ENCODE measurements at regions not wholly inside any gene's neighbourhood (a gene's known extent, or its start where the extent isn't known, plus 50 kb on each side); places are given as distances from the start of the nearest gene placed in this dataset.

DNA sequence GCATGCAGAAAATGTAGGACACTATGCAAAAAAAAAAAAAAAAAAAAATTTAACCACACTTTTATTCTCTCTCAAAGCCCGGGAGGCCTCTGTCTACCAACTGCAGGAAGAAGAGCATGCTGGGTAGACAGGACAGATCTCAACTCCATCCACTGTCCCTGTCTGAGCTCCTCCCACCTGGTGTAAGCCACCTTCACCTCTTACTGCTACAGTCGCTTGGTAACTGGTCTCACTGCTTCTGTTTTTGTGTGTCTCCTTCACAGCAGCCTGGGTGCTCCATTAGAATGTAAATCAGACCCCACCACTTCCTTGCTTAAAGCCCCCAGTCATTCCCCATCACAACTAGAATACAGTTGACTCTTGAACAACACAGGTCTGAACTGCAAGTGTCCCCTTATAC is 115.1 kb upstream of the PROK2 start:
- H3K4me3 Mint-ChIP-seq (ENCODE audit: unreplicated experiment), result no peak overlapping the region
- TF ChIP-seq, protein P1, sequence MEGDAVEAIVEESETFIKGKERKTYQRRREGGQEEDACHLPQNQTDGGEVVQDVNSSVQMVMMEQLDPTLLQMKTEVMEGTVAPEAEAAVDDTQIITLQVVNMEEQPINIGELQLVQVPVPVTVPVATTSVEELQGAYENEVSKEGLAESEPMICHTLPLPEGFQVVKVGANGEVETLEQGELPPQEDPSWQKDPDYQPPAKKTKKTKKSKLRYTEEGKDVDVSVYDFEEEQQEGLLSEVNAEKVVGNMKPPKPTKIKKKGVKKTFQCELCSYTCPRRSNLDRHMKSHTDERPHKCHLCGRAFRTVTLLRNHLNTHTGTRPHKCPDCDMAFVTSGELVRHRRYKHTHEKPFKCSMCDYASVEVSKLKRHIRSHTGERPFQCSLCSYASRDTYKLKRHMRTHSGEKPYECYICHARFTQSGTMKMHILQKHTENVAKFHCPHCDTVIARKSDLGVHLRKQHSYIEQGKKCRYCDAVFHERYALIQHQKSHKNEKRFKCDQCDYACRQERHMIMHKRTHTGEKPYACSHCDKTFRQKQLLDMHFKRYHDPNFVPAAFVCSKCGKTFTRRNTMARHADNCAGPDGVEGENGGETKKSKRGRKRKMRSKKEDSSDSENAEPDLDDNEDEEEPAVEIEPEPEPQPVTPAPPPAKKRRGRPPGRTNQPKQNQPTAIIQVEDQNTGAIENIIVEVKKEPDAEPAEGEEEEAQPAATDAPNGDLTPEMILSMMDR (IDR thresholded peaks at IDR 0.05; ENCODE audit: partially characterized antibody, unreplicated experiment), result no peak
- H3K27me3 Mint-ChIP-seq (ENCODE audit: unreplicated experiment), result no peaks in the 10 kb centered on the region
- no peaks in the 10 kb centered on the region for H3K36me3 Mint-ChIP-seq (ENCODE audit: unreplicated experiment)
- H3K4me1 Mint-ChIP-seq (ENCODE audit: low read depth, unreplicated experiment), result no peaks in the 10 kb centered on the region
- H3K27ac Mint-ChIP-seq (ENCODE audit: unreplicated experiment), result no peak overlapping the region
- DNase-seq, result no peak
- H3K9me3 Mint-ChIP-seq (ENCODE audit: unreplicated experiment), result no peaks in the 10 kb centered on the region

DNA sequence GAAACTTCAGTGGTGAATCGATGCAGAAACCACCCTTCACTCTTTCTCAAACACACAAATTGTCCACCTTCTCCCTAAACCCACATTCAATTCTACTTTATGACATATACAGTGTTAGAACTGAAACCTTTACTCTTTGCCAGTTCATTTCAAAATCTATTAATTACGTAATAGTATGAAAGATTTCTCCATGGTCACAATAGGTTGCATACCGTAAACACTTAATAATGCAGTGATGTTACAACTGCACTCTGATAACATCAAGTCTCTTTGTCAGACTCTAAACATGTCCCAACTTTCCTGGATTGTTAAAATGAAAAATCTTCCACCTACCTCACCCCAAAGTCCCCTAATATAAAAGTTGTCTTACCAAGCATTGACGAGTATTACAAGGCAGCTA is 111.8 kb upstream of the PROK2 start:
- Mint-ChIP-seq H3K36me3 (ENCODE audit: unreplicated experiment) (no peaks in the 10 kb centered on the region), H3K9me3 (ENCODE audit: unreplicated experiment) (no peaks in the 10 kb centered on the region), H3K27ac (ENCODE audit: unreplicated experiment) (no peak overlapping the region), H3K27me3 (ENCODE audit: unreplicated experiment) (no peaks in the 10 kb centered on the region), H3K4me1 (ENCODE audit: low read depth, unreplicated experiment) (no peaks in the 10 kb centered on the region), H3K4me3 (ENCODE audit: unreplicated experiment) (no peak overlapping the region)
- TF ChIP-seq, protein P1 (IDR thresholded peaks at IDR 0.05; ENCODE audit: partially characterized antibody, unreplicated experiment), result no peak
- no peak for DNase-seq

DNA sequence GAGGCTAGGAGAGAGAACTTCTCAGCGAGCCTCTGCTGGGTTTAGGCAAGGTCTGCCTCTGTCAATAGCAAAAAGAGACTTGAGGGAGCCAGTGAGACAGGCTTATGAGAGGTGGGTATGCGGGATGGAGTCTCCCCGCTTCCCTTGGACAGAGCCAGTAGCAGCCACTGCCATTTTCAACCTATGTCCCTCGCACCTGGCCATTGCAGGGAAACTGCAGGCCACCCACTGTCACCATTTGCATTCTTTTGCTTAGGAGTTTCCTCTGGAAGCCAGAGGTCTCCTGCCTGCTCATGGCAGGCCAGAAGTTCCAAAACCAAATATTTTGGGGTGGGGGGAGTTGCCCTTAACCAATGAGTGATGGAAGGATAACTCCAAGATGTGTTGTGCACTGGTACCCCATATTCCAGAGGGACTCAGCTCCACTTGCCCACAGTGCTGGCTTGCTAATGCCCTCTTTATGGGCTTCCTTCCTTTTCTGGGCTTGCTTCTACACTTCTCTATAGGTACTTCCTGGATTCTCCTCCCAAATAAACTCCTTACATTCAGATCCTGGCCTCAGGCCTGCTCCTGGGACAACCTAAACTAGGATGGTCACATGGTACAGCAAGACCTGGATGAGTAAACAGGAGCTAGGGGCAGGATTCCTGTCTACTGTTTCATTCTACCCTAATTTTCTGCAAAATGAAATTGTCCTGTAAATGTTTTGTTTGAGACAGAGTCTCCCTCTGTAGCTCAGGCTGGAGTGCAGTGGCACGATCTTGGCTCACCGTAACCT is 108.9 kb upstream of the PROK2 start:
- TF ChIP-seq, protein P1 (IDR thresholded peaks at IDR 0.05; ENCODE audit: partially characterized antibody, unreplicated experiment), result no peak
- H3K27ac Mint-ChIP-seq (ENCODE audit: unreplicated experiment), result no peak overlapping the region

DNA sequence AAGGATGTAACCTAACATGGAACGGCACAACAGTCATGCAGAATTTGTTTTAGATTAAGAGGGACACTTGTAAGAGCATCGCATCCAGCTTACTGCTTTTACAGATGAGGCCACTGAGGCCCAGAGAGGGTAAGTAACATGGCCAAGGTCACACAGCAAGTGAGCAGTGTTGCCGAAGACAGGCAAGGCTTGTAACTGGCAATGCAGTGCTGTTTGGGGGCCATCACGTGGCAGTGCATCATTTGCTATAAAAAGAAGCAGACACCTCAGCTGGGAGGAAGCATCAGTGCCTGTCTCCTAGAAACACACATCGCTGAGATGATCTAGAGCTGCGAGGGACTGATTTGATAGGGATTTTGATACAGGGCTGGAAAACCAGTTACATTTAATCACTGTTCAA is 108.2 kb upstream of the PROK2 start:
- H3K4me1 Mint-ChIP-seq (ENCODE audit: low read depth, unreplicated experiment), result no peaks in the 10 kb centered on the region
- DNase-seq, result no peak
- no peaks in the 10 kb centered on the region for H3K9me3 Mint-ChIP-seq (ENCODE audit: unreplicated experiment)
- TF ChIP-seq, protein P1 (IDR thresholded peaks at IDR 0.05; ENCODE audit: partially characterized antibody, unreplicated experiment), result no peak
- H3K27me3 Mint-ChIP-seq (ENCODE audit: unreplicated experiment), result no peaks in the 10 kb centered on the region
- H3K36me3 Mint-ChIP-seq (ENCODE audit: unreplicated experiment), result no peaks in the 10 kb centered on the region
- H3K27ac Mint-ChIP-seq (ENCODE audit: unreplicated experiment), result no peak overlapping the region
- H3K4me3 Mint-ChIP-seq (ENCODE audit: unreplicated experiment), result no peak overlapping the region

More for the DNA sequence above, 108.9 kb upstream of the PROK2 start:
- no peaks in the 10 kb centered on the region for H3K9me3 Mint-ChIP-seq (ENCODE audit: unreplicated experiment)
- no peak for DNase-seq
- H3K4me1 Mint-ChIP-seq (ENCODE audit: low read depth, unreplicated experiment), result no peaks in the 10 kb centered on the region
- no peaks in the 10 kb centered on the region for H3K27me3 Mint-ChIP-seq (ENCODE audit: unreplicated experiment)
- no peaks in the 10 kb centered on the region for H3K36me3 Mint-ChIP-seq (ENCODE audit: unreplicated experiment)
- H3K4me3 Mint-ChIP-seq (ENCODE audit: unreplicated experiment), result no peak overlapping the region

DNA sequence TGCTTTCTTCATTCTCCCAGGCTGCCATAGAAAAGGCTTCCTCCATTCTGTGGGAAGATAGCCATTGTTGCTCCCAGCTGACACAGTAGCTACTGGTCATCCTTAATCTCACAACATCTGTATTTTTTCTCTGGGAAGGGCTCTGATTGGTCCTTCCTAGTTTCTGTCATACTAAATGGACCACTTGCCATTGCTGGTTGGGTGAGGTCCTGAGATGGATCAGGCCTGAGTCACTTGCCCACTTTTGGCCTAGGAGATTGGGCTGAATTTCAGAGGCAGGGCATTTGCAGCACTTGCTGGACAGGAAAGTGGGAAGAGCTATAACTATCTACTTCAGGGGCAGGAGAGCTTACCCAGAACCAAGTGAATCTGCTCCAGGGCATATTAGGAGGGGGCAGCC is 106.5 kb upstream of the PROK2 start:
- no peak overlapping the region for H3K4me3 Mint-ChIP-seq (ENCODE audit: unreplicated experiment)
- TF ChIP-seq, protein P1 (IDR thresholded peaks at IDR 0.05; ENCODE audit: partially characterized antibody, unreplicated experiment), result no peak
- no peaks in the 10 kb centered on the region for H3K9me3 Mint-ChIP-seq (ENCODE audit: unreplicated experiment)
- peaks cover 4% of the 10 kb centered on the region for H3K4me1 Mint-ChIP-seq (ENCODE audit: low read depth, unreplicated experiment)
- no peak for DNase-seq
- H3K27ac Mint-ChIP-seq (ENCODE audit: unreplicated experiment), result no peak overlapping the region
- no peaks in the 10 kb centered on the region for H3K27me3 Mint-ChIP-seq (ENCODE audit: unreplicated experiment)
- H3K36me3 Mint-ChIP-seq (ENCODE audit: unreplicated experiment), result no peaks in the 10 kb centered on the region

Data from glutamatergic neuron (in vitro differentiated cells).